DOHH2 (cell line): ENCODE measurements at regions not wholly inside any gene's neighbourhood (a gene's known extent, or its start where the extent isn't known, plus 50 kb on each side); places are given as distances from the start of the nearest gene placed in this dataset.

Experiments used
- CTCF ChIP-seq: fragments of 200-600 bp; sonication (generic); IDR thresholded peaks from one replicate; pipeline ENCODE4 v1.5.1; 2014; ENCODE audit warnings: antibody characterized with exemption, mild to moderate bottlenecking, low read depth, low read length; ENCODE audit not compliant: poor library complexity, severe bottlenecking
- EZH2phosphoT487 ChIP-seq: fragments of 200-600 bp; sonication (generic); IDR thresholded peaks from 2 replicates; pipeline ENCODE4 v1.6.1; 2017; ENCODE audit warnings: borderline replicate concordance, mild to moderate bottlenecking, antibody characterized with exemption, low read length, moderate library complexity, mixed read lengths

GRCh38 chr17:79509008-79509407 lies 101.8 kb downstream of the RBFOX3 start:
- no peak for TF ChIP-seq CTCF
- TF ChIP-seq EZH2phosphoT487, result no peak
